Endothelial cell of umbilical vein (primary cell): ENCODE measurements at regions not wholly inside any gene's neighbourhood (a gene's known extent, or its start where the extent isn't known, plus 50 kb on each side); places are given as distances from the start of the nearest gene placed in this dataset.

Experiments used
- CTCF ChIP-seq, 2 donors: IDR thresholded peaks; 1 replicate in 1 of 2; 2 replicates in 1 of 2; pipeline ENCODE4 v1.5.1; 2011; ENCODE audit warnings: low read length in 2 of 2, mild to moderate bottlenecking in 2 of 2, moderate library complexity in 2 of 2, control low read depth in 1 of 2, inconsistent platforms in 1 of 2, low read depth in 1 of 2; ENCODE audit not compliant: insufficient read depth in 1 of 2; ENCODE audit errors: extremely low read depth in 1 of 2
- MAX ChIP-seq: IDR thresholded peaks from 2 replicates; pipeline ENCODE4 v1.6.1; 2011; ENCODE audit not compliant: insufficient read depth, insufficient read length
- MYC ChIP-seq: IDR thresholded peaks from one replicate; pipeline ENCODE4 v1.6.1; 2011; ENCODE audit warnings: mild to moderate bottlenecking, low read depth, low read length
- POLR2A ChIP-seq: IDR thresholded peaks from 2 replicates; pipeline ENCODE4 v1.6.1; 2012; ENCODE audit warnings: low read depth, mild to moderate bottlenecking, control low read depth, low read length

GRCh38 chr11:15747671-15748070, 608.7 kb downstream of the SOX6 start:
- TF ChIP-seq POLR2A, result no peak
- TF ChIP-seq MAX, result no peak
- no peak for TF ChIP-seq CTCF (IDR thresholded peaks at IDR 0.05; ENCODE audit: extremely low read depth in 1 of 2, insufficient read depth in 1 of 2, low read depth in 1 of 2, low read length in 2 of 2)
- no peak for TF ChIP-seq MYC
